ENCODE measurements at regions not wholly inside any gene's neighbourhood (a gene's known extent, or its start where the extent isn't known, plus 50 kb on each side); places are given as distances from the start of the nearest gene placed in this dataset.

GRCh38 chr3:118635711-118636110, 398.9 kb downstream of the IGSF11 start:
- no peaks in the 10 kb centered on the region for H3K36me3 ChIP-seq (ENCODE audit: control insufficient read depth, insufficient read depth, low read length)
- BruUV-seq (replicated peaks), result no TSS peak
- H3K79me2 ChIP-seq (ENCODE audit: control insufficient read depth, insufficient read depth, low read length), result no peaks in the 10 kb centered on the region
- H3K4me2 ChIP-seq (ENCODE audit: insufficient read depth, low read length), result no peak overlapping the region
- no peaks in the 10 kb centered on the region for H4K20me1 ChIP-seq (replicated peaks; ENCODE audit: control insufficient read depth, insufficient read depth, low read length)
- CTCF ChIA-PET (ENCODE audit: low intra/inter-chr PET ratio), result no interaction called here
- DNase-seq (ENCODE audit: extremely low read depth in 1 of 4, low spot score in 3 of 4) (no peak), FAIRE-seq (no peak), ATAC-seq (no peak)
- in situ Hi-C loops (cut with MboI), result no loop called here
- POLR2A ChIA-PET, result no interaction called here
- no peaks in the 10 kb centered on the region for H3K4me1 ChIP-seq (replicated peaks in 1 of 2; ENCODE audit: control insufficient read depth in 2 of 2, insufficient read depth in 2 of 2, low read length in 2 of 2)
- no peak overlapping the region for H3K27ac ChIP-seq (ENCODE audit: extremely low read depth, low read depth, low read length)
- no peaks in the 10 kb centered on the region for H3K27me3 ChIP-seq (ENCODE audit: control insufficient read depth in 2 of 2, insufficient read depth in 2 of 2, low read length in 2 of 2)
- WGBS (ENCODE audit: insufficient coverage, low coverage, missing lambda C conversion rate), result 22% methylated on average over 1 of the region's 1 CpG
- H3K9ac ChIP-seq (ENCODE audit: insufficient read depth in 1 of 2, low read depth in 2 of 2, low read length in 2 of 2), result no peak overlapping the region
- no peak overlapping the region for H2AFZ ChIP-seq (ENCODE audit: low read depth, low read length)
- no peaks in the 10 kb centered on the region for H3K9me1 ChIP-seq (ENCODE audit: control insufficient read depth, insufficient read depth, low read length)
- intact Hi-C loops (cut with micrococcal nuclease), result loop anchor here (10.0 kb wide), 1 partner anchor 179 kb away; no protein-coding TSS in a partner anchor
- TF ChIP-seq ZBTB11 (CRISPR knock-in tag; IDR thresholded peaks at IDR 0.05) (no peak), NFE2L1 (tag; IDR thresholded peaks at IDR 0.05; ENCODE audit: borderline replicate concordance, low read depth) (no peak), CBX8 (IDR thresholded peaks at IDR 0.05; ENCODE audit: borderline replicate concordance, extremely low read depth, low read depth, low read length, poor library complexity, severe bottlenecking) (no peak), FOXO4 (CRISPR knock-in tag; IDR thresholded peaks at IDR 0.05) (no peak), TOE1 (IDR thresholded peaks at IDR 0.05; ENCODE audit: borderline replicate concordance) (no peak), TOE1 (CRISPR knock-in tag; IDR thresholded peaks at IDR 0.05; ENCODE audit: borderline replicate concordance, low read depth) (no peak), PATZ1 (CRISPR knock-in tag; IDR thresholded peaks at IDR 0.05; ENCODE audit: borderline replicate concordance) (no peak), TAL1 (IDR thresholded peaks at IDR 0.05) (no peak), ZHX1 (conservative IDR thresholded peaks at IDR 0.05; ENCODE audit: low read length) (no peak), XRCC4 (IDR thresholded peaks at IDR 0.05; ENCODE audit: extremely low read depth, insufficient read depth, insufficient read length) (no peak), U2AF2 (optimal IDR thresholded peaks at IDR 0.05; ENCODE audit: low read depth, low read length) (no peak)
- no peaks in the 10 kb centered on the region for H3K9me3 ChIP-seq (replicated peaks; ENCODE audit: control insufficient read depth, insufficient read depth, low read depth, low read length)
- H3K4me3 ChIP-seq, result no peak overlapping the region

Measured in K562 (cell line).